Spleen (tissue), 11 donors: ENCODE measurements at regions not wholly inside any gene's neighbourhood (a gene's known extent, or its start where the extent isn't known, plus 50 kb on each side); places are given as distances from the start of the nearest gene placed in this dataset.

Experiments used
- DNase-seq: peaks from one replicate; pipeline ENCODE4 v3.0.0-alpha.2; 2020
- H3K27ac ChIP-seq, 8 donors: fragments of 200-600 bp; sonication (generic) in 7 of 8; 1 replicate in 4 of 8; 2 replicates in 4 of 8; pipeline versions ENCODE4 v1.5.0 to v1.8.0; 2016 to 2021; ENCODE audit warnings: inconsistent platforms in 4 of 8, mild to moderate bottlenecking in 4 of 8, moderate library complexity in 1 of 8
- H3K27me3 ChIP-seq, 7 donors: fragments of 200-600 bp; sonication (generic) in 6 of 7; replicated peaks in 1 of 7; 1 replicate in 4 of 7; 2 replicates in 3 of 7; pipeline versions ENCODE4 v1.5.0 to v1.8.0; 2016 to 2021; ENCODE audit warnings: inconsistent platforms in 3 of 7, mild to moderate bottlenecking in 1 of 7
- H3K36me3 ChIP-seq, 6 donors: fragments of 200-600 bp; sonication (generic) in 5 of 6; 1 replicate in 4 of 6; 2 replicates in 2 of 6; pipeline versions ENCODE4 v1.5.0 to v1.8.0; 2016 to 2021; ENCODE audit warnings: inconsistent platforms in 2 of 6
- H3K4me1 ChIP-seq, 6 donors: fragments of 200-600 bp; sonication (generic) in 5 of 6; 1 replicate in 3 of 6; 2 replicates in 3 of 6; pipeline versions ENCODE4 v1.5.0 to v1.8.0; 2016 to 2021; ENCODE audit warnings: inconsistent platforms in 3 of 6
- H3K4me3 ChIP-seq, 8 donors: fragments of 200-600 bp; sonication (generic) in 7 of 8; 1 replicate in 4 of 8; 2 replicates in 4 of 8; pipeline versions ENCODE4 v1.5.0 to v1.8.0; 2016 to 2021; ENCODE audit warnings: inconsistent platforms in 4 of 8, mild to moderate bottlenecking in 4 of 8, moderate library complexity in 2 of 8
- H3K9me3 ChIP-seq, 8 donors: fragments of 200-600 bp; sonication (generic) in 7 of 8; 1 replicate in 4 of 8; 2 replicates in 4 of 8; pipeline versions ENCODE4 v1.5.0 to v1.8.0; 2016 to 2021; ENCODE audit warnings: inconsistent platforms in 4 of 8
- POLR2A ChIP-seq, 3 donors: fragments of 450-650 bp; IDR thresholded peaks; one replicate each; pipeline ENCODE4 v1.5.1; 2017; ENCODE audit warnings: antibody characterized with exemption in 3 of 3, mild to moderate bottlenecking in 1 of 3
- POLR2AphosphoS5 ChIP-seq, 3 donors: sonication (generic); formaldehyde crosslinking; IDR thresholded peaks; one replicate each; pipeline ENCODE4 v1.5.1; 2017; ENCODE audit warnings: antibody characterized with exemption in 3 of 3
- WGBS, 5 donors: extraction: QIAGEN DNeasy Blood & Tissue Kit in 3 of 5; methylation state at CpG; one replicate each; pipeline versions ENCODE4 v1.1.5 to v1.1.7; 2013 to 2018; 5-methylcytosine and 5-hydroxymethylcytosine counted together
- intact Hi-C: fragments of 100-400 bp; cut with DNase I; formaldehyde crosslinking; loops from one replicate; pipeline ENCODE4 v1.15.0; 2023; ENCODE audit warnings: low total_unique reads
- TF ChIP-seq, protein P1 (sequence below), 11 experiments: fragments of 200-600 bp in 7 of 11; fragments of 450-650 bp in 4 of 11; sonication (generic) in 4 of 11; IDR thresholded peaks in 8 of 11; conservative IDR thresholded peaks in 3 of 11; 1 replicate in 7 of 11; 2 replicates in 4 of 11; pipeline versions ENCODE4 v1.4.0 to v1.8.0; 2016 to 2021; ENCODE audit warnings: antibody characterized with exemption in 11 of 11, inconsistent platforms in 4 of 11, mild to moderate bottlenecking in 1 of 11
- donor health status: healthy with polysubstance abuse.
- donor health status: DM: no; HTN: no; CAD: no; lungs with moderate emphysema.
- donor health status: DM: no; HTN: no; CAD: no.
- donor health status: Bipolar disorder and iron deficiency.
- donor health status: healthy.
- donor health status: DM: no; HTN: no; CAD: no.
- donor health status: DM: yes; HTN: yes; CAD: no.

- H3K4me3 ChIP-seq: no peak overlapping the region
- intact Hi-C loops: no loop called here
- 49 to 67% (median 60%) methylated on average over 2 of the region's 2 CpGs for WGBS, 5 donors
Observed at GRCh38 chr2:13770279-13770678, 862.2 kb upstream of the LRATD1 start.

GRCh38 chr2:13779996-13780395, 852.5 kb upstream of the LRATD1 start:
- intact Hi-C loops: no loop called here
- Histone ChIP-seq H3K36me3 (no peaks in the 10 kb centered on the region), H3K4me3 (no peak overlapping the region), H3K27me3 (no peaks in the 10 kb centered on the region), H3K9me3 (peaks cover 0 to 21% (median 2%) of the 10 kb centered on the region in 8 donors), H3K27ac (no peak overlapping the region), H3K4me1 (no peaks in the 10 kb centered on the region)
- 67 to 84% (median 74%) methylated on average over 1 of the region's 1 CpG for WGBS, 5 donors
- no peak for TF ChIP-seq POLR2A (IDR thresholded peaks at IDR 0.05)
- TF ChIP-seq POLR2AphosphoS5 (IDR thresholded peaks at IDR 0.05): no peak
- TF ChIP-seq, protein P1, sequence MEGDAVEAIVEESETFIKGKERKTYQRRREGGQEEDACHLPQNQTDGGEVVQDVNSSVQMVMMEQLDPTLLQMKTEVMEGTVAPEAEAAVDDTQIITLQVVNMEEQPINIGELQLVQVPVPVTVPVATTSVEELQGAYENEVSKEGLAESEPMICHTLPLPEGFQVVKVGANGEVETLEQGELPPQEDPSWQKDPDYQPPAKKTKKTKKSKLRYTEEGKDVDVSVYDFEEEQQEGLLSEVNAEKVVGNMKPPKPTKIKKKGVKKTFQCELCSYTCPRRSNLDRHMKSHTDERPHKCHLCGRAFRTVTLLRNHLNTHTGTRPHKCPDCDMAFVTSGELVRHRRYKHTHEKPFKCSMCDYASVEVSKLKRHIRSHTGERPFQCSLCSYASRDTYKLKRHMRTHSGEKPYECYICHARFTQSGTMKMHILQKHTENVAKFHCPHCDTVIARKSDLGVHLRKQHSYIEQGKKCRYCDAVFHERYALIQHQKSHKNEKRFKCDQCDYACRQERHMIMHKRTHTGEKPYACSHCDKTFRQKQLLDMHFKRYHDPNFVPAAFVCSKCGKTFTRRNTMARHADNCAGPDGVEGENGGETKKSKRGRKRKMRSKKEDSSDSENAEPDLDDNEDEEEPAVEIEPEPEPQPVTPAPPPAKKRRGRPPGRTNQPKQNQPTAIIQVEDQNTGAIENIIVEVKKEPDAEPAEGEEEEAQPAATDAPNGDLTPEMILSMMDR (IDR thresholded peaks at IDR 0.05 in 8 of 11, conservative IDR thresholded peaks at IDR 0.05 in 3 of 11): no peak
- DNase-seq: no peak

More at GRCh38 chr2:13770279-13770678, 862.2 kb upstream of the LRATD1 start:
- DNase-seq: no peak
- no peaks in the 10 kb centered on the region for H3K4me1 ChIP-seq
- H3K27me3 ChIP-seq: no peaks in the 10 kb centered on the region
- peaks cover 0 to 25% (median 1%) of the 10 kb centered on the region in 8 donors for H3K9me3 ChIP-seq
- TF ChIP-seq POLR2AphosphoS5 (IDR thresholded peaks at IDR 0.05) (no peak), POLR2A (IDR thresholded peaks at IDR 0.05) (no peak)
- TF ChIP-seq, protein P1 (IDR thresholded peaks at IDR 0.05 in 8 of 11, conservative IDR thresholded peaks at IDR 0.05 in 3 of 11): no peak
- H3K36me3 ChIP-seq: no peaks in the 10 kb centered on the region
- H3K27ac ChIP-seq: no peak overlapping the region

DNA sequence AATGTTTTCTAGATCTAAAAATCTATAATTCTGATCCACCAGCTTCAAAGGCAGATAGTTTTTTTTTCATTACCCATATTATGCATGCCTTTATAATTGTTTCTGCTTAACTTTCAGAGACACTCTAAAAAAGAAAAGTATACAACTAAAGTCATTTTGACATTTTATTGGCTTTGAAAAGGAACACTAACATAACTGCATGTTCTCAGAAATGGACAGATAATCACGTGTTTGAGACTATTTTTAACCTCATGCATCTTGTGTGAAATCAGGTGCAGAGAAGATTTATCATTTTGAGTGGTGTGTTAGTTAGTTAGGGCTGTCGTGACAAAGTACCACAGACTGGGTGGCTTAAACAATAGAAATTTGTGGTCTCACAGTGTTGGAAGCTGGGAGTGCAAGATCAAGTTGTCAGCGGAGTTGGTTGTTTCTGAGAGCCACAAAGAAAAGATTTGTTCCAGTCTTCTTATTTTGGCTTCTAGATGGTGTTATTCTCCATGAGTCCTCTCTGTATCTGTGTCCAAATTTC, 841.4 kb upstream of the LRATD1 start:
- Histone ChIP-seq H3K36me3 (no peaks in the 10 kb centered on the region), H3K9me3 (peaks cover 0 to 8% (median 0%) of the 10 kb centered on the region in 8 donors), H3K27ac (no peak overlapping the region), H3K4me3 (no peak overlapping the region), H3K4me1 (no peaks in the 10 kb centered on the region), H3K27me3 (no peaks in the 10 kb centered on the region)
- intact Hi-C loops: no loop called here
- TF ChIP-seq, protein P1 (IDR thresholded peaks at IDR 0.05 in 8 of 11, conservative IDR thresholded peaks at IDR 0.05 in 3 of 11): no peak
- no peak for TF ChIP-seq POLR2AphosphoS5 (IDR thresholded peaks at IDR 0.05)
- no peak for DNase-seq
- WGBS, 5 donors: 43 to 53% (median 47%) methylated on average over 3 of the region's 3 CpGs

GRCh38 chr2:13806539-13806938, 826.0 kb upstream of the LRATD1 start:
- H3K27me3 ChIP-seq: no peaks in the 10 kb centered on the region
- H3K27ac ChIP-seq: no peak overlapping the region
- 81 to 92% (median 88%) methylated on average over 5 of the region's 5 CpGs for WGBS, 5 donors
- H3K9me3 ChIP-seq: peaks cover 0 to 16% (median 4%) of the 10 kb centered on the region in 8 donors
- H3K36me3 ChIP-seq: no peaks in the 10 kb centered on the region
- TF ChIP-seq POLR2AphosphoS5 (IDR thresholded peaks at IDR 0.05) (no peak), POLR2A (IDR thresholded peaks at IDR 0.05) (no peak)
- TF ChIP-seq, protein P1 (IDR thresholded peaks at IDR 0.05 in 8 of 11, conservative IDR thresholded peaks at IDR 0.05 in 3 of 11): no peak
- intact Hi-C loops: no loop called here
- H3K4me3 ChIP-seq: no peak overlapping the region
- H3K4me1 ChIP-seq: no peaks in the 10 kb centered on the region
- no peak for DNase-seq
